HEK293 (cell line): ENCODE measurements at regions not wholly inside any gene's neighbourhood (a gene's known extent, or its start where the extent isn't known, plus 50 kb on each side); places are given as distances from the start of the nearest gene placed in this dataset.

Source experiments
- CTCF ChIA-PET: fragments of 350-600 bp; formaldehyde crosslinking; extraction: SDS; loops from one replicate; lab custom pipeline; 2021; ENCODE audit warnings: antibody characterized with exemption; lab: Yijun Ruan, JAX
- POLR2A ChIA-PET: fragments of 300-600 bp; formaldehyde crosslinking; extraction: SDS; loops from one replicate; lab custom pipeline; 2020; ENCODE audit warnings: antibody characterized with exemption, inconsistent platforms; lab: Yijun Ruan, JAX
- H3K27ac ChIP-seq: fragments of 200-500 bp; sonication (Bioruptor generic); 2 replicates; pipeline ENCODE4 v1.5.1; 2014; ENCODE audit warnings: low read depth, low read length, control low read depth, inconsistent platforms; ENCODE audit errors: extremely low read depth
- H3K36me3 ChIP-seq, 2 experiments: fragments of 200-500 bp in 1 of 2; sonication (Bioruptor generic) in 1 of 2; 1 replicate in 1 of 2; 2 replicates in 1 of 2; pipeline ENCODE4 v1.5.1; 2014 to 2017; ENCODE audit warnings: inconsistent platforms in 2 of 2, low read length in 2 of 2; ENCODE audit not compliant: control insufficient read depth in 2 of 2, insufficient read depth in 1 of 2
- H3K4me1 ChIP-seq: fragments of 200-500 bp; sonication (Bioruptor generic); 2 replicates; pipeline ENCODE4 v1.5.1; 2014; ENCODE audit warnings: mild to moderate bottlenecking, low read length, inconsistent platforms; ENCODE audit not compliant: control insufficient read depth, insufficient read depth
- H3K4me3 ChIP-seq: 2 replicates; pipeline ENCODE4 v1.5.1; 2011; ENCODE audit warnings: low read depth, mild to moderate bottlenecking, control low read depth, low read length, moderate library complexity
- H3K9me3 ChIP-seq: fragments of 200-500 bp; sonication (Bioruptor generic); 2 replicates; pipeline ENCODE4 v1.5.1; 2014; ENCODE audit warnings: low read depth, low read length, inconsistent platforms; ENCODE audit not compliant: control insufficient read depth, insufficient read depth
- BCL11B ChIP-seq: fragments of 450-650 bp; formaldehyde crosslinking; IDR thresholded peaks from 2 replicates; pipeline ENCODE4 v1.5.1; 2016; ENCODE audit warnings: low read depth, missing biosample characterization, missing genetic modification characterization
- ELK4 ChIP-seq: IDR thresholded peaks from 2 replicates; pipeline ENCODE4 v1.6.1; 2011; ENCODE audit warnings: mild to moderate bottlenecking, low read depth, low read length, borderline replicate concordance
- GFI1B ChIP-seq: fragments of 450-650 bp; formaldehyde crosslinking; IDR thresholded peaks from 2 replicates; pipeline ENCODE4 v1.5.1; 2016; ENCODE audit warnings: missing biosample characterization, missing genetic modification characterization
- KLF17 ChIP-seq: fragments of 450-650 bp; formaldehyde crosslinking; IDR thresholded peaks from 2 replicates; pipeline ENCODE4 v1.5.1; 2016; ENCODE audit warnings: missing biosample characterization, missing genetic modification characterization
- KLF7 ChIP-seq: fragments of 450-650 bp; formaldehyde crosslinking; IDR thresholded peaks from 2 replicates; pipeline ENCODE4 v1.5.1; 2016; ENCODE audit warnings: missing biosample characterization, missing genetic modification characterization, borderline replicate concordance
- KLF8 ChIP-seq: fragments of 450-650 bp; formaldehyde crosslinking; IDR thresholded peaks from 2 replicates; pipeline ENCODE4 v1.5.1; 2016; ENCODE audit warnings: missing biosample characterization, missing genetic modification characterization
- MZF1 ChIP-seq: fragments of 450-650 bp; formaldehyde crosslinking; IDR thresholded peaks from 2 replicates; pipeline ENCODE4 v1.5.1; 2017; ENCODE audit warnings: missing biosample characterization, missing genetic modification characterization, borderline replicate concordance
- SCRT1 ChIP-seq: fragments of 450-650 bp; formaldehyde crosslinking; IDR thresholded peaks from 2 replicates; pipeline ENCODE4 v1.5.1; 2016; ENCODE audit warnings: missing biosample characterization, missing genetic modification characterization, borderline replicate concordance
- ZBTB20 ChIP-seq: fragments of 450-650 bp; formaldehyde crosslinking; IDR thresholded peaks from 2 replicates; pipeline ENCODE4 v1.5.1; 2016; ENCODE audit warnings: missing biosample characterization, missing genetic modification characterization
- ZBTB21 ChIP-seq: fragments of 450-650 bp; formaldehyde crosslinking; IDR thresholded peaks from 2 replicates; pipeline ENCODE4 v1.5.1; 2017; ENCODE audit warnings: missing biosample characterization, missing genetic modification characterization
- ZNF112 ChIP-seq: fragments of 450-650 bp; formaldehyde crosslinking; IDR thresholded peaks from 2 replicates; pipeline ENCODE4 v1.5.0; 2017; ENCODE audit warnings: missing biosample characterization, missing genetic modification characterization
- ZNF121 ChIP-seq: fragments of 450-650 bp; formaldehyde crosslinking; IDR thresholded peaks from 2 replicates; pipeline ENCODE4 v1.5.1; 2016; ENCODE audit warnings: missing biosample characterization, missing genetic modification characterization
- ZNF132 ChIP-seq: fragments of 450-650 bp; formaldehyde crosslinking; IDR thresholded peaks from 2 replicates; pipeline ENCODE4 v1.5.1; 2017; ENCODE audit warnings: missing biosample characterization, missing genetic modification characterization, borderline replicate concordance
- ZNF292 ChIP-seq: fragments of 450-650 bp; formaldehyde crosslinking; IDR thresholded peaks from 2 replicates; pipeline ENCODE4 v1.5.1; 2016; ENCODE audit warnings: low read depth, missing biosample characterization, missing genetic modification characterization, borderline replicate concordance
- ZNF362 ChIP-seq: fragments of 450-650 bp; formaldehyde crosslinking; IDR thresholded peaks from 2 replicates; pipeline ENCODE4 v1.5.1; 2016; ENCODE audit warnings: missing biosample characterization, missing genetic modification characterization
- ZNF391 ChIP-seq: fragments of 450-650 bp; formaldehyde crosslinking; IDR thresholded peaks from 2 replicates; pipeline ENCODE4 v1.5.1; 2016; ENCODE audit warnings: low read depth, missing biosample characterization, missing genetic modification characterization, borderline replicate concordance
- ZNF433 ChIP-seq: fragments of 450-650 bp; formaldehyde crosslinking; IDR thresholded peaks from 2 replicates; pipeline ENCODE4 v1.5.1; 2016; ENCODE audit warnings: missing biosample characterization, missing genetic modification characterization, low read depth
- ZNF449 ChIP-seq: fragments of 450-650 bp; formaldehyde crosslinking; IDR thresholded peaks from 2 replicates; pipeline ENCODE4 v1.5.1; 2017; ENCODE audit warnings: missing biosample characterization, mild to moderate bottlenecking, missing genetic modification characterization, moderate library complexity
- ZNF623 ChIP-seq: fragments of 450-650 bp; formaldehyde crosslinking; IDR thresholded peaks from 2 replicates; pipeline ENCODE4 v1.5.1; 2016; ENCODE audit warnings: missing biosample characterization, missing genetic modification characterization
- ZNF654 ChIP-seq: fragments of 450-650 bp; formaldehyde crosslinking; IDR thresholded peaks from 2 replicates; pipeline ENCODE4 v1.5.1; 2016; ENCODE audit warnings: low read depth, missing biosample characterization, missing genetic modification characterization
- ZNF664 ChIP-seq: fragments of 450-650 bp; formaldehyde crosslinking; IDR thresholded peaks from 2 replicates; pipeline ENCODE4 v1.5.1; 2016; ENCODE audit warnings: missing biosample characterization, missing genetic modification characterization
- ZNF692 ChIP-seq: fragments of 450-650 bp; formaldehyde crosslinking; IDR thresholded peaks from 2 replicates; pipeline ENCODE4 v1.5.1; 2016; ENCODE audit warnings: missing biosample characterization, missing genetic modification characterization
- ZNF785 ChIP-seq: fragments of 450-650 bp; formaldehyde crosslinking; IDR thresholded peaks from 2 replicates; pipeline ENCODE4 v1.5.1; 2016; ENCODE audit warnings: missing biosample characterization, missing genetic modification characterization
- ZNF830 ChIP-seq: fragments of 450-650 bp; IDR thresholded peaks from 2 replicates; pipeline ENCODE4 v1.5.0; 2018; ENCODE audit warnings: missing biosample characterization, missing genetic modification characterization, low read depth, mild to moderate bottlenecking, moderate library complexity
- ZNF837 ChIP-seq: fragments of 450-650 bp; formaldehyde crosslinking; IDR thresholded peaks from 2 replicates; pipeline ENCODE4 v1.5.1; 2016; ENCODE audit warnings: missing biosample characterization, missing genetic modification characterization
- ZXDB ChIP-seq: fragments of 450-650 bp; formaldehyde crosslinking; IDR thresholded peaks from 2 replicates; pipeline ENCODE4 v1.5.1; 2016; ENCODE audit warnings: missing biosample characterization, missing genetic modification characterization

- no peak for TF ChIP-seq ELK4
- no peak for TF ChIP-seq KLF7 (tag by site-specific recombination)
- no peak for TF ChIP-seq ZNF837 (tag by site-specific recombination)
These were observed 139.7 kb upstream of the PTER start (continued) for GRCh38 chr10:16297069-16297468.

- H3K36me3 ChIP-seq = no peaks in the 10 kb centered on the region
- POLR2A ChIA-PET = no interaction called here
- no peak overlapping the region for H3K4me3 ChIP-seq
- TF ChIP-seq ZBTB21 (no peak), ZNF112 (no peak), ZNF623 (tag by site-specific recombination) (no peak), ZNF654 (tag by site-specific recombination) (no peak), KLF8 (tag by site-specific recombination) (no peak), BCL11B (no peak), ZNF449 (tag by site-specific recombination) (no peak), ZNF362 (tag by site-specific recombination) (no peak), ZNF391 (tag by site-specific recombination) (no peak), ZNF785 (no peak), ZNF433 (tag by site-specific recombination) (no peak), KLF7 (tag by site-specific recombination) (no peak)
- TF ChIP-seq, all 188 proteins: peak for 0
- no peaks in the 10 kb centered on the region for H3K4me1 ChIP-seq
- no peak overlapping the region for H3K27ac ChIP-seq
- CTCF ChIA-PET = no interaction called here
- no peaks in the 10 kb centered on the region for H3K9me3 ChIP-seq
These were observed 139.2 kb upstream of the PTER start for GRCh38 chr10:16297642-16298041.

GRCh38 chr10:16304311-16304710 lies 132.5 kb upstream of the PTER start:
- no peak overlapping the region for H3K27ac ChIP-seq
- ChIA-PET POLR2A (no interaction called here), CTCF (no interaction called here)
- H3K4me1 ChIP-seq = no peaks in the 10 kb centered on the region
- H3K9me3 ChIP-seq = no peaks in the 10 kb centered on the region
- no peaks in the 10 kb centered on the region for H3K36me3 ChIP-seq
- TF ChIP-seq ZXDB (tag by site-specific recombination) = no peak
- TF ChIP-seq ZNF449 (tag by site-specific recombination) = no peak
- TF ChIP-seq ZBTB20 (tag by site-specific recombination) = no peak
- TF ChIP-seq BCL11B = no peak
- no peak for TF ChIP-seq ZNF132 (tag by site-specific recombination)
- no peak for TF ChIP-seq ZNF692 (tag by site-specific recombination)
- TF ChIP-seq MZF1 (tag by site-specific recombination) = no peak
- no peak for TF ChIP-seq ZNF830
- TF ChIP-seq SCRT1 = no peak
- no peak for TF ChIP-seq ZNF664 (tag by site-specific recombination)
- TF ChIP-seq KLF17 = no peak
- no peak for TF ChIP-seq GFI1B
- no peak for TF ChIP-seq ZNF292 (tag by site-specific recombination)
- no peak for TF ChIP-seq ZNF121
- no peak for TF ChIP-seq ZNF623 (tag by site-specific recombination)
- no peak overlapping the region for H3K4me3 ChIP-seq
